ENCODE measurements at regions not wholly inside any gene's neighbourhood (a gene's known extent, or its start where the extent isn't known, plus 50 kb on each side); places are given as distances from the start of the nearest gene placed in this dataset.

DNA sequence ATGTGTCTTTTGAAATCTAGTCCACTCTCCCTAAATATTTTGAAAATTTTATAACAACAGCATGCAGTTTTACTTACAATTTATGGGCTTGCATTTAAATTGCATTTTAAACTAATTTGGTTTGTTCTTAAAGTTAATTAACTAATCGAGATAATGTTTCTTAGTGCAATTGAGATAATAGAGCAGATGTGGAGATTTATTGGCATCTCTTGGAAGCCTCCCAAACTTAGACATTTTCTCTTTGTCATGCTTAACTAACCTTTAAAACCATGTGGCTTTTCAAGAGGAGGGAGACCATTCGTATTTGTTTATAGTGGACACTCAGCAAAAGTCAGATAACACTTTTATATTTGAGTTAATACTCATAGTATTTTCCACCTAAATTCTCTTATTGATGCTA, 887.0 kb upstream of the CELF2 start:
- no peaks in the 10 kb centered on the region for H3K36me3 ChIP-seq (ENCODE audit: control insufficient read depth in 2 of 2, extremely low read depth in 1 of 2, insufficient read depth in 2 of 2, low read length in 2 of 2)
- no peaks in the 10 kb centered on the region for H4K20me1 ChIP-seq (ENCODE audit: control insufficient read depth, extremely low read depth, insufficient read depth, low read length)
- TF ChIP-seq EZH2 (IDR thresholded peaks at IDR 0.05; ENCODE audit: low read length): no peak
- TF ChIP-seq CTCF (optimal IDR thresholded peaks at IDR 0.05 in 1 of 3, IDR thresholded peaks at IDR 0.05 in 1 of 3, conservative IDR thresholded peaks at IDR 0.05 in 1 of 3; ENCODE audit: extremely low read depth in 1 of 3, insufficient read depth in 2 of 3, low read length in 3 of 3): no peak
- no peaks in the 10 kb centered on the region for H3K79me2 ChIP-seq (ENCODE audit: control insufficient read depth, insufficient read depth, low read length)
- no peaks in the 10 kb centered on the region for H3K9me3 ChIP-seq (ENCODE audit: control insufficient read depth, low read depth, low read length)
- FAIRE-seq (no peak), DNase-seq (ENCODE audit: low read depth, low spot score) (no peak)
- H3K4me1 ChIP-seq (ENCODE audit: control insufficient read depth, extremely low read depth, insufficient read depth, low read length): no peaks in the 10 kb centered on the region
- no peaks in the 10 kb centered on the region for H3K9me1 ChIP-seq (ENCODE audit: control insufficient read depth, extremely low read depth, insufficient read depth, low read length)
- H3K9ac ChIP-seq (ENCODE audit: control insufficient read depth, extremely low read depth, insufficient read depth, low read length): no peak overlapping the region
- H3K27me3 ChIP-seq (ENCODE audit: control insufficient read depth, extremely low read depth, insufficient read depth, low read length): no peaks in the 10 kb centered on the region
- no peak overlapping the region for H3K4me3 ChIP-seq (ENCODE audit: control insufficient read depth in 2 of 3, extremely low read depth in 1 of 3, insufficient read depth in 2 of 3, low read depth in 1 of 3, low read length in 3 of 3)
- dilution Hi-C loops (cut with MboI; ENCODE audit: extremely low pct_ligation_motif_present, low sequenced_read_pairs): no loop called here
- H3K27ac ChIP-seq (ENCODE audit: control insufficient read depth, insufficient read depth, low read length): no peak overlapping the region
- no peak overlapping the region for H3K4me2 ChIP-seq (ENCODE audit: control insufficient read depth, extremely low read depth, insufficient read depth, low read depth, low read length)
- no peak overlapping the region for H2AFZ ChIP-seq (ENCODE audit: control insufficient read depth, low read length)

DNA sequence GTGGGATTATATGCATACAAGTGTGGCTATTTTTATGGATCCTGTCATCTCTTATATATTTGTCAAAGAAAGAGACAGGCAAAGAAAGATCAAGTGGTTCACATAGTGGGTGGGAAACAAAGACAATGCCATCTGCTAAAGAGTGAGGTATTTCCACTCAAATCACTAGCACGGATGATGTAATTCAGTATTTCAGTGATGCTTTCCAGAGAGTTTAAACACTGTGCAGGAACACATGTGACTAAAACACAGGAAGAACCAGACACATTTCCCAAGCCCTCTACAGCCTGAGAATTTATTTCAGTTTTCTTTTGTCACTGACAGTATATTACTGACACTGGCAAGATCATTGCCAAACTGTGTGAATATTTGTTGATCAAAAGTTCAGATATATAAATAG, 885.7 kb upstream of the CELF2 start:
- H3K9me1 ChIP-seq (ENCODE audit: control insufficient read depth, extremely low read depth, insufficient read depth, low read length): no peaks in the 10 kb centered on the region

More for the DNA sequence above, 885.7 kb upstream of the CELF2 start:
- Histone ChIP-seq H3K4me2 (ENCODE audit: control insufficient read depth, extremely low read depth, insufficient read depth, low read depth, low read length) (no peak overlapping the region), H3K36me3 (ENCODE audit: control insufficient read depth in 2 of 2, extremely low read depth in 1 of 2, insufficient read depth in 2 of 2, low read length in 2 of 2) (no peaks in the 10 kb centered on the region), H2AFZ (ENCODE audit: control insufficient read depth, low read length) (no peak overlapping the region), H3K27ac (ENCODE audit: control insufficient read depth, insufficient read depth, low read length) (no peak overlapping the region), H3K4me3 (ENCODE audit: control insufficient read depth in 2 of 3, extremely low read depth in 1 of 3, insufficient read depth in 2 of 3, low read depth in 1 of 3, low read length in 3 of 3) (no peak overlapping the region), H3K4me1 (ENCODE audit: control insufficient read depth, extremely low read depth, insufficient read depth, low read length) (no peaks in the 10 kb centered on the region), H4K20me1 (ENCODE audit: control insufficient read depth, extremely low read depth, insufficient read depth, low read length) (no peaks in the 10 kb centered on the region), H3K9me3 (ENCODE audit: control insufficient read depth, low read depth, low read length) (no peaks in the 10 kb centered on the region), H3K9ac (ENCODE audit: control insufficient read depth, extremely low read depth, insufficient read depth, low read length) (no peak overlapping the region), H3K27me3 (ENCODE audit: control insufficient read depth, extremely low read depth, insufficient read depth, low read length) (no peaks in the 10 kb centered on the region), H3K79me2 (ENCODE audit: control insufficient read depth, insufficient read depth, low read length) (no peaks in the 10 kb centered on the region)
- FAIRE-seq (no peak), DNase-seq (ENCODE audit: low read depth, low spot score) (no peak)
- no peak for TF ChIP-seq CTCF (optimal IDR thresholded peaks at IDR 0.05 in 1 of 3, IDR thresholded peaks at IDR 0.05 in 1 of 3, conservative IDR thresholded peaks at IDR 0.05 in 1 of 3; ENCODE audit: extremely low read depth in 1 of 3, insufficient read depth in 2 of 3, low read length in 3 of 3)
- TF ChIP-seq EZH2 (IDR thresholded peaks at IDR 0.05; ENCODE audit: low read length): no peak
- dilution Hi-C loops (cut with MboI; ENCODE audit: extremely low pct_ligation_motif_present, low sequenced_read_pairs): no loop called here
